ENCODE measurements at regions not wholly inside any gene's neighbourhood (a gene's known extent, or its start where the extent isn't known, plus 50 kb on each side); places are given as distances from the start of the nearest gene placed in this dataset.

DNA sequence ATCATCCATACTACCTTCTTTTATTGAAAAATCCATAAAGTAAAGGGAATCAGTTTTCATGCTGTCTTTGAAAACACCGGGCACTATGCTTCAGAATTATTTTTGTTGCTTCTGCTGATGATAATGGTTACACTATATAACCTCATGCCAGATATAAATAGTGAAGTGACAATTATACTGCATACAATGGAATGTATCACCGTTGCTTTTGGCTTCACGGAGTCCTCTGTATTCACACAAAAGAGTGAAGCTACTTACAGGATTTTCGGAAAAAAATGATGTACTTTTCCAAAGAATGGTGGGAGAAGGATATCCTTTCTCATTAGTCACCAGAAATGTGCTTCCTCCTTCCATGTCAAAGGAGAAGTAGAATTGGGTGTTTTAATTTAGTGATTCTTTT lies 159.1 kb upstream of the PITX2 start:
- no peak for TF ChIP-seq POLR2A (IDR thresholded peaks at IDR 0.05)
- TF ChIP-seq, protein P1, sequence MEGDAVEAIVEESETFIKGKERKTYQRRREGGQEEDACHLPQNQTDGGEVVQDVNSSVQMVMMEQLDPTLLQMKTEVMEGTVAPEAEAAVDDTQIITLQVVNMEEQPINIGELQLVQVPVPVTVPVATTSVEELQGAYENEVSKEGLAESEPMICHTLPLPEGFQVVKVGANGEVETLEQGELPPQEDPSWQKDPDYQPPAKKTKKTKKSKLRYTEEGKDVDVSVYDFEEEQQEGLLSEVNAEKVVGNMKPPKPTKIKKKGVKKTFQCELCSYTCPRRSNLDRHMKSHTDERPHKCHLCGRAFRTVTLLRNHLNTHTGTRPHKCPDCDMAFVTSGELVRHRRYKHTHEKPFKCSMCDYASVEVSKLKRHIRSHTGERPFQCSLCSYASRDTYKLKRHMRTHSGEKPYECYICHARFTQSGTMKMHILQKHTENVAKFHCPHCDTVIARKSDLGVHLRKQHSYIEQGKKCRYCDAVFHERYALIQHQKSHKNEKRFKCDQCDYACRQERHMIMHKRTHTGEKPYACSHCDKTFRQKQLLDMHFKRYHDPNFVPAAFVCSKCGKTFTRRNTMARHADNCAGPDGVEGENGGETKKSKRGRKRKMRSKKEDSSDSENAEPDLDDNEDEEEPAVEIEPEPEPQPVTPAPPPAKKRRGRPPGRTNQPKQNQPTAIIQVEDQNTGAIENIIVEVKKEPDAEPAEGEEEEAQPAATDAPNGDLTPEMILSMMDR (IDR thresholded peaks at IDR 0.05 in 4 of 5, conservative IDR thresholded peaks at IDR 0.05 in 1 of 5): no peak
